SU-DHL-6 (cell line): ENCODE measurements at regions not wholly inside any gene's neighbourhood (a gene's known extent, or its start where the extent isn't known, plus 50 kb on each side); places are given as distances from the start of the nearest gene placed in this dataset.
"Not testable (repeated sequence)": the region's sequence is repeated elsewhere in the genome, so short reads cannot be mapped to it uniquely, and the experiment has no call there.

Experiments
- H2AFZ ChIP-seq: fragments of 200-600 bp; sonication (generic); 2 replicates; pipeline ENCODE4 v1.6.1; 2014; ENCODE audit warnings: low read depth, mild to moderate bottlenecking, moderate library complexity, mixed read lengths, antibody characterized with exemption, low read length; ENCODE audit not compliant: severe bottlenecking
- H3F3A ChIP-seq: fragments of 200-600 bp; shearing (Covaris generic); 2 replicates; pipeline ENCODE4 v1.6.0; 2016; ENCODE audit warnings: antibody characterized with exemption, mild to moderate bottlenecking; ENCODE audit not compliant: insufficient read depth
- H3K27ac ChIP-seq: fragments of 200-600 bp; sonication (generic); 2 replicates; pipeline ENCODE4 v1.5.1; 2016; ENCODE audit warnings: low read depth, mild to moderate bottlenecking, low read length, moderate library complexity, mixed read lengths
- H3K27me3 ChIP-seq: fragments of 200-600 bp; sonication (generic), shearing (Covaris generic); 2 replicates; pipeline ENCODE4 v1.6.0; 2014; ENCODE audit warnings: mild to moderate bottlenecking, low read length
- H3K36me3 ChIP-seq: fragments of 200-600 bp; sonication (generic); 2 replicates; pipeline ENCODE4 v1.6.1; 2014; ENCODE audit warnings: mild to moderate bottlenecking, low read length, mixed read lengths
- H3K4me2 ChIP-seq: fragments of 300-600, 200-600 bp; shearing (Covaris generic), sonication (generic); 2 replicates; pipeline ENCODE4 v1.6.0; 2014; ENCODE audit warnings: low read length, low read depth, mild to moderate bottlenecking; ENCODE audit not compliant: poor library complexity, severe bottlenecking
- H3K4me3 ChIP-seq: fragments of 200-600 bp; sonication (generic); 2 replicates; pipeline ENCODE4 v1.5.1; 2014; ENCODE audit warnings: antibody characterized with exemption, low read length, mild to moderate bottlenecking, mixed read lengths; ENCODE audit not compliant: insufficient read depth, poor library complexity, severe bottlenecking
- H3K79me2 ChIP-seq: fragments of 200-600 bp; sonication (generic); 2 replicates; pipeline ENCODE4 v1.6.1; 2014; ENCODE audit warnings: mild to moderate bottlenecking, low read length, moderate library complexity; ENCODE audit not compliant: insufficient read depth
- H3K9ac ChIP-seq: fragments of 200-600 bp; sonication (generic); 2 replicates; pipeline ENCODE4 v1.7.0; 2014; ENCODE audit warnings: mild to moderate bottlenecking, low read length
- H3K9me2 ChIP-seq: fragments of 200-600 bp; sonication (generic); replicated peaks from 2 replicates; pipeline ENCODE4 v1.6.1; 2014; ENCODE audit warnings: low read length; ENCODE audit not compliant: insufficient read depth
- H3K9me3 ChIP-seq: fragments of 200-600 bp; sonication (generic); 2 replicates; pipeline ENCODE4 v1.6.1; 2014; ENCODE audit warnings: low read length, mixed read lengths; ENCODE audit not compliant: insufficient read depth
- H4K20me1 ChIP-seq: fragments of 200-600 bp; sonication (generic); 2 replicates; pipeline ENCODE4 v1.6.1; 2014; ENCODE audit warnings: low read depth, mild to moderate bottlenecking, antibody characterized with exemption, low read length, moderate library complexity, mixed read lengths
- CTCF ChIP-seq: fragments of 200-600 bp; sonication (generic); IDR thresholded peaks from one replicate; pipeline ENCODE4 v1.5.1; 2017; ENCODE audit warnings: antibody characterized with exemption, mild to moderate bottlenecking, low read length, moderate library complexity; ENCODE audit not compliant: insufficient read depth, poor library complexity, severe bottlenecking
- EZH2phosphoT487 ChIP-seq: fragments of 200-600 bp; sonication (generic), shearing (Covaris generic); conservative IDR thresholded peaks from 2 replicates; pipeline ENCODE4 v1.6.1; 2018; ENCODE audit warnings: mild to moderate bottlenecking, antibody characterized with exemption, low read length, moderate library complexity, mixed read lengths

GRCh38 chr5:142235870-142236672, 88.8 kb downstream of the SPRY4 start:
- no peak for TF ChIP-seq CTCF
- no peak for TF ChIP-seq EZH2phosphoT487
- Histone ChIP-seq H3K79me2 (no peaks in the 10 kb centered on the region), H3K9me3 (no peaks in the 10 kb centered on the region), H3F3A (no peaks in the 10 kb centered on the region), H3K4me3 (no peak overlapping the region), H3K9me2 (no peaks in the 10 kb centered on the region), H3K36me3 (no peaks in the 10 kb centered on the region), H3K27me3 (no peaks in the 10 kb centered on the region), H2AFZ (no peak overlapping the region), H3K9ac (no peak overlapping the region), H3K4me2 (no peak overlapping the region), H4K20me1 (no peaks in the 10 kb centered on the region), H3K27ac (no peak overlapping the region)

GRCh38 chr5:142235050-142235797, 89.6 kb downstream of the SPRY4 start:
- H3K79me2 ChIP-seq = no peaks in the 10 kb centered on the region
- TF ChIP-seq EZH2phosphoT487 = no peak
- no peak for TF ChIP-seq CTCF
- H3K27me3 ChIP-seq = no peaks in the 10 kb centered on the region
- no peak overlapping the region for H3K9ac ChIP-seq
- no peak overlapping the region for H2AFZ ChIP-seq
- no peak overlapping the region for H3K27ac ChIP-seq
- H3K4me3 ChIP-seq = no peak overlapping the region
- no peak overlapping the region for H3K4me2 ChIP-seq
- no peaks in the 10 kb centered on the region for H3K36me3 ChIP-seq
- no peaks in the 10 kb centered on the region for H3K9me3 ChIP-seq
- no peaks in the 10 kb centered on the region for H3K9me2 ChIP-seq
- H4K20me1 ChIP-seq = no peaks in the 10 kb centered on the region
- H3F3A ChIP-seq = no peaks in the 10 kb centered on the region

GRCh38 chr5:142233083-142234032, 91.5 kb downstream of the SPRY4 start:
- H3F3A ChIP-seq = no peaks in the 10 kb centered on the region
- no peak overlapping the region for H2AFZ ChIP-seq
- no peaks in the 10 kb centered on the region for H4K20me1 ChIP-seq
- no peak overlapping the region for H3K9ac ChIP-seq
- no peak overlapping the region for H3K4me2 ChIP-seq
- H3K9me2 ChIP-seq = no peaks in the 10 kb centered on the region
- H3K27ac ChIP-seq = no peak overlapping the region
- H3K4me3 ChIP-seq = no peak overlapping the region
- no peaks in the 10 kb centered on the region for H3K79me2 ChIP-seq
- H3K9me3 ChIP-seq = no peaks in the 10 kb centered on the region
- no peaks in the 10 kb centered on the region for H3K27me3 ChIP-seq
- TF ChIP-seq EZH2phosphoT487 (no peak), CTCF (no peak)
- H3K36me3 ChIP-seq = no peaks in the 10 kb centered on the region

- not testable (repeated sequence) for H3K4me3 ChIP-seq, H3F3A ChIP-seq, H4K20me1 ChIP-seq, H3K27ac ChIP-seq, H3K9ac ChIP-seq, H3K36me3 ChIP-seq, H3K9me3 ChIP-seq, H2AFZ ChIP-seq, H3K4me2 ChIP-seq, H3K79me2 ChIP-seq, H3K9me2 ChIP-seq, H3K27me3 ChIP-seq
These were observed 93.9 kb downstream of the SPRY4 start for GRCh38 chr5:142230949-142231348.
